HG03045 (cell line): ENCODE measurements at regions not wholly inside any gene's neighbourhood (a gene's known extent, or its start where the extent isn't known, plus 50 kb on each side); places are given as distances from the start of the nearest gene placed in this dataset.
"Not testable (repeated sequence)": the region's sequence is repeated elsewhere in the genome, so short reads cannot be mapped to it uniquely, and the experiment has no call there.

Experiments
- ATAC-seq: cut with Tn5 transposase; IDR thresholded peaks from one replicate; pipeline ENCODE4 v1.9.1; 2021; ENCODE audit warnings: mild to moderate bottlenecking, moderate library complexity; ENCODE audit not compliant: unreplicated experiment

GRCh38 chr3:72028726-72029125 lies 243.8 kb upstream of the PROK2 start:
- not testable (repeated sequence) for ATAC-seq

GRCh38 chr3:72028307-72028706 lies 243.4 kb upstream of the PROK2 start:
- not testable (repeated sequence) for ATAC-seq

- not testable (repeated sequence) for ATAC-seq
Measured at GRCh38 chr3:72027728-72028127, 242.8 kb upstream of the PROK2 start.

GRCh38 chr3:72022027-72022426 lies 237.1 kb upstream of the PROK2 start:
- no peak for ATAC-seq

DNA sequence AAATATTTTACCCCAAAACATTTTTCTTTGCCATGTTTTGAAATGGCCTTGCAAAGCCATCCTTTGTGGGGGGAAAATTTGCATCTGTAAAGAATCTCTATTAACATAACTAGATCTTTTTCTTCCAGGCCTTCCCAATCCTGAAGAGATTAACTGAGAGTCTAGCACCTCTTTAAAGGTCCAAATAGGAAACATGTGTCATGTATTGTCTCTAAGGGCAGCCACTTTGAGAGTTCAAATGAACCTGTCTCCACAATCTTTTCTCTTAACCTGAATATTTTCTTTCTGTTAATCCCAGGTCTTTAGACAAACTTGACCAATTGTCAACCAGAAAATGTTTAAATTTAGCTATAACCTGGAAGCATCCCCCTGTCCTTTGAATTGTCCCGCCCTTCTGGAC lies 236.6 kb upstream of the PROK2 start:
- ATAC-seq = no peak

DNA sequence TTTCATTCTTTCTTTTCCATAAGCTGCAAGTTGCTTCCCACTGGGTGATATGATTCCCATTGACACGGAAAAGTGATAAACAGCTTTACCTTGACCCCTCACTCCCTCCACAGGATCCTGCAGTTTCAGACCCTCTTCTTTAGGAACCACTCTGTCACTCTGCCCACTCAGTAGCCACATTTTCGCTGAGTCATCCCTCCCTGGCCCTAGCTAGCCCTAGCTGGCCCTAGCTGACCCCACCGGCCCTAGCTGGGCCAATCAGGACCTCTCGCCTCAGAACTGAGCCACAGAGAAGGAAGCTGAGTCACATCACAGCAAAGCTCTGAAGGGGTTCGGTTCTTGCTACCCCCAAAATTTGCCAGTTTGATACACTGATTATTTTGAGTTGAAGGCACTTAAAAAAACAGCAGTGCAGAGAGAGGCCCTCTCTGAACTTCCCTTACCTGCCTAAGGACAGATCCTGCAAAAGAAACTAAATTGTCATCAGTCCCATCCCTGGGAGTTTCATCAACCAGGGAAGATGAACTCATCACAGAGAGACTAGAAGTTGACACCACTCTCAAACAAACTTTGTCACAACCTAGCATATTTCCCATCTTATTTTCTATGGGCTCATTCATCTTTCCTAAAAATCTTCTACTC lies 233.5 kb upstream of the PROK2 start:
- ATAC-seq = no peak

DNA sequence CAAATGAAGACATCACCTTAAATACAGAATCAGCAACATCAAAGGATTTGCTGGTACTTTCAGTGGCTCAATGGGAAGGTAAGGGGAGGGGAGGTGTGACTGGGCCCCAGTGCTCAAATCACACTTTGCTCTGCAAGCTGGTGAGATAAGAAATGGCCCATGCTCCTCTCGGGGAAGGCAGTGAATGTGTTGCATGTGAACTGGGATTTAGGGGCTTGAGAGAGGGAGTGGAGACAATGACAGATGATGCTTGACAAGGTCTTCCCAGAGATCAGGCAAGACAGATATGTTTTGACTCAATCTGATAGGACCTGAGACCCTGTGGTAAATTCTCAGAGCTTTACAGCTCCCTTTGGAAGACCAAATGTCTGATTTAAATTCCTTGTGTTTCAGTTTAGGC lies 233.0 kb upstream of the PROK2 start:
- no peak for ATAC-seq

DNA sequence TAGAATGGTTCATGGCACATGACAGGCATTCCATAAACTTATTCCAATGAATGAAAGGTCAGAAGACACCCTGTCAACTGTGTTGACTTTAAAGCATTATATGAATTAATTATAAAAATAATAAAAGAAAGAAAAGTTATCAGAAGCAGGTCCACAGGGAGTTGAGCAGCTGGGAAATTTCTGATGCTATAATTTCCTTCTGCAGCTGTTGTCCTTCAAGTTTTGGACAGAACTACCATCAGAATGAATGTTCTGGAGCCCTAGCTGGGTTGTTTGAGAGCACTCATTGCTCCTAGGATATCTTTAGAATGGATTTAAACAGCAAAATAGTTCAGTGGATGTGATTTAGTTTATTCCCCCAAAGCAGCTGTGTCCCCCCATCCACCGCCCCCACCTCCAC lies 232.4 kb upstream of the PROK2 start:
- ATAC-seq = no peak

GRCh38 chr3:72015463-72015862 lies 230.5 kb upstream of the PROK2 start:
- ATAC-seq = no peak

- ATAC-seq = no peak
Measured at GRCh38 chr3:72013084-72013483, 228.1 kb upstream of the PROK2 start.

DNA sequence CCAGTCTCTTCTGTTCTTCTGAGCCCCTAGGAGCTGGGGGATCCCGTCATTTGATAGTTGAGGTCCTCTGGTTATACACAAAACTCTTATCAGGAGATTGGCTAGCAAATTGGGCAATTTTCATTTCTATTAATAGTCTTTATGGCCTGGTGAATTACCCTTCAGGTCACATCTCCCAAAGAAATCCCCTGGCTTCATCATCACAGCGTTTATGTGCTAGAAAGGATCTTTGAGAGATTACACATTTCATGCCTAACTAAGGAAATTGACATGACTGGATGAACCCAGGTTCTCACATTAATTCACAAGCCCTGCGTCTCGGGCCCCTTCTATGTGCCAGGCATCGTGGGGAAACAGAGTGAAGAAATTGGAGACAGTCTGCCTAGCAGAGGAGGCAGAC lies 227.4 kb upstream of the PROK2 start:
- no peak for ATAC-seq

GRCh38 chr3:72011485-72011884 lies 226.5 kb upstream of the PROK2 start:
- no peak for ATAC-seq

DNA sequence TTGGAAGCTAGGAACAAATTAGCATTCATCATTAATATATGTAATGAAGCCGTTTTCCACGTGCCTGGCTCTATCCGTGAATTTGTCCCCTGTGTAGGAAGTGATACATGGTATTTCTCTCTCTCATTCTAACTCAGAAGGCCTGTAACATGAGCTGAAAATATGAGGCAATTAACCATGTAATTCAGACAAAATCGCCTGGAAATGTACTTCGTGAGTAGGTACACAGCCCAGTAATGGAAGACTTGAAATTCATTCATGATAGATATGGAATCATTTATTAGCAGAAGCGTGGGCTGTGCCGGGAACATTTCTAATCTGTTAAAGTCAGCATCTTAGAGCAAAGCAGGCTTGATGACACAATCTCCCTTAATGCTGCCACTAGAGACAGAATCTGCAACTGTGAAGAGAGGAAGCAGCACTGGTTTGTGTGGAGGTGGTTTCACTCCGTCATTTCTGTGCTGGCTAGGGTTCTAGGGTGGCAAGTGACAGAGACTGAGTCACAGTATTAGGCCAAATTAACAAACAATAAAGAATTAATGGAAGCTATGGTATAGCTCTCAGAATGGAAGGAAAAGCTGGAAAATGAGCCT lies 225.0 kb upstream of the PROK2 start:
- no peak for ATAC-seq

DNA sequence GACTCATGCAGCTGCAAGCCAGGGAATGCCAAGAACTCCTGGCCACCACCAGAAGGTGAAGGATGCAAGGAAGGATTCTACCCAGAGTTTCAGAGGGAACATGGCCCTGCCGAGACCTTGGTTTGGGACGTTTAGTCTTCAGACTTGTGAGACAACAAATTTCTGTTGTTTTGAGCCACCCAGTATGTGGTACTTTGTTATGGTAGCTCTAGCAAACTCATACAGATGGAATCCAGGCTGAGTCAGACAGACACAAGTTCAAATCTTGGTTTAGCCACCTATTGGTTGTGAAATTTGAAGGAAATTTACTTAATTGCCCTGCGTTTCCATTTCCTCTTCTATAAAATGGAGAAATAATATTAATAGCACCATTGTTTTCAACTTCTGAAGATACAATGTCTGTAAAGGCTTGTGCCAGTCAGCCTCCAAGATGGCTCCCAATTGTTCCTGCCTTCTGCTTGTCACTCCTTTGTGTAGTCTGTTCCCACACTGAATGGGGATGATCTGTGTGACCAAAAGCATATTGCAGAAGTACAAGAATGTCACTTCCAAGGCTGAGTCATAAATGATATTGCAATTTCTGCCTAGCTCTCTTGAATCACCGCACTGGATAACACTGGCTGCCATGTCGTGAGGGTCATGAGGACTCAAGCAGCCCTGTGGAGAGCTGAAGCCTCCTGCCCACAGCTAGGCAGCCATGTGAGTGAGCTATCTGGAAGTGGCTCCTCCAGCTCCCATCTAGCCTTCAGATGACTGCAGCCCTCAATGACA lies 223.5 kb upstream of the PROK2 start:
- ATAC-seq = no peak

- no peak for ATAC-seq
Measured at GRCh38 chr3:72006631-72007556, 221.9 kb upstream of the PROK2 start.

- no peak for ATAC-seq
Measured at GRCh38 chr3:72004749-72005292, 219.9 kb upstream of the PROK2 start.

DNA sequence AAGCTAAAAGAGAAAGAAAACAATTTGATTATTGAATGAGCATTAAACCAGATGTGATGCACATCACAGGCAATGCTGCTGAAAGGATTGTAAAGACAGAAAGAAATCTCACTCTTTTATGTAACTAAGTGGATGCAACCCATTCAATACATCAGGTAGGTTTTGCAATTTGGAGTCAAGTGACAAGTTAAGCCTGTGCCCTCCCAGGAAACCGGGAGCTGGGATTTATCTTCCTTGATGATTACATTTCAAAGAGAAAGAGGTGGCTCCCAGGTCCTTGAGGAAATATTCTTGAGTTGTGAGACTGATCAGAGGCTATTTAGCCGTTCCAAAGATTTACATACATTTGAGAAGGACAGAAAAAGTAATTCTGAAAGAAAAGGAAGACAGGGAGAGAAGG lies 219.0 kb upstream of the PROK2 start:
- no peak for ATAC-seq

DNA sequence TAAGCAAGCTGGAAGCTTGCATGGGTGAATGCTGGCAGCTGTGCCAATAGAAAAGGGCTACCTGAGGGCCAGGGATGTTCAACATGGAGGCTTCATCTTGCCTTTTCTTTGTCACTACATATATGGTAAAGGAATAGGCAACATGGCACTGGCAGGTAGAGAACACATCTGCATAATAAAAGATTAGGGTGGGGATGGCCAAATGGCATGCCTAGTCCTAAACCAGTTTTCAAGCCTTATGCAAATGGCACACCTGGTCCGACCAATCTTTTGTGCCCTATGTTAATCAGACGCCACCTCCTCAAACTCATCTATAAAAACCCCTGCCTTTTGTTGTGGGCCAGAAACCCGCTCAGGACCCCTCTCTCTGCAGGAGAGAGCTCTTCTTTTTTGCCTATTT lies 216.8 kb upstream of the PROK2 start:
- ATAC-seq = no peak

GRCh38 chr3:71998995-71999673 lies 214.2 kb upstream of the PROK2 start:
- ATAC-seq = no peak

- ATAC-seq = no peak
Measured at GRCh38 chr3:71997066-71997653, 212.2 kb upstream of the PROK2 start.
